ENCODE measurements at regions not wholly inside any gene's neighbourhood (a gene's known extent, or its start where the extent isn't known, plus 50 kb on each side); places are given as distances from the start of the nearest gene placed in this dataset.

- Histone ChIP-seq H3F3A (replicated peaks; ENCODE audit: insufficient read depth) (no peaks in the 10 kb centered on the region), H3K27me3 (ENCODE audit: insufficient read depth) (no peaks in the 10 kb centered on the region), H3K4me2 (no peak overlapping the region), H3K9ac (no peak overlapping the region), H3K79me2 (ENCODE audit: insufficient read depth) (no peaks in the 10 kb centered on the region), H3K9me3 (no peaks in the 10 kb centered on the region), H4K20me1 (ENCODE audit: insufficient read depth) (no peaks in the 10 kb centered on the region), H3K27ac (ENCODE audit: low read depth in 2 of 2, low read length in 1 of 2) (no peak overlapping the region), H3K36me3 (replicated peaks in 1 of 2; ENCODE audit: control insufficient read depth in 1 of 2, insufficient read depth in 2 of 2, low read length in 1 of 2) (no peaks in the 10 kb centered on the region), H3K9me2 (no peaks in the 10 kb centered on the region), H3K4me1 (ENCODE audit: control insufficient read depth in 1 of 2, insufficient read depth in 2 of 2, low read depth in 1 of 2, low read length in 1 of 2) (no peaks in the 10 kb centered on the region), H2AFZ (ENCODE audit: low read depth) (no peak overlapping the region), H3K4me3 (ENCODE audit: low read depth in 2 of 2, low read length in 1 of 2) (no peak overlapping the region)
- WGBS (ENCODE audit: low lambda C conversion rate) = 52% methylated on average over 4 of the region's 4 CpGs
- DNase-seq = no peak
- ChIA-PET POLR2A (no interaction called here), CTCF (interaction anchor here (0.6 kb wide), 1 partner anchor 36 kb away, joined by 3 read pairs; no protein-coding TSS in a partner anchor)
- TF ChIP-seq NFIC (IDR thresholded peaks at IDR 0.05; ENCODE audit: borderline replicate concordance) = no peak
- no peak for TF ChIP-seq GATA2 (CRISPR knock-in tag; IDR thresholded peaks at IDR 0.05)
- TF ChIP-seq EZH2phosphoT487 (IDR thresholded peaks at IDR 0.05; ENCODE audit: borderline replicate concordance, low read depth) = no peak
- TF ChIP-seq JUND (IDR thresholded peaks at IDR 0.05) = no peak
- no peak for TF ChIP-seq TAF1 (IDR thresholded peaks at IDR 0.05; ENCODE audit: borderline replicate concordance, low read depth, low read length)
- TF ChIP-seq, protein P1, sequence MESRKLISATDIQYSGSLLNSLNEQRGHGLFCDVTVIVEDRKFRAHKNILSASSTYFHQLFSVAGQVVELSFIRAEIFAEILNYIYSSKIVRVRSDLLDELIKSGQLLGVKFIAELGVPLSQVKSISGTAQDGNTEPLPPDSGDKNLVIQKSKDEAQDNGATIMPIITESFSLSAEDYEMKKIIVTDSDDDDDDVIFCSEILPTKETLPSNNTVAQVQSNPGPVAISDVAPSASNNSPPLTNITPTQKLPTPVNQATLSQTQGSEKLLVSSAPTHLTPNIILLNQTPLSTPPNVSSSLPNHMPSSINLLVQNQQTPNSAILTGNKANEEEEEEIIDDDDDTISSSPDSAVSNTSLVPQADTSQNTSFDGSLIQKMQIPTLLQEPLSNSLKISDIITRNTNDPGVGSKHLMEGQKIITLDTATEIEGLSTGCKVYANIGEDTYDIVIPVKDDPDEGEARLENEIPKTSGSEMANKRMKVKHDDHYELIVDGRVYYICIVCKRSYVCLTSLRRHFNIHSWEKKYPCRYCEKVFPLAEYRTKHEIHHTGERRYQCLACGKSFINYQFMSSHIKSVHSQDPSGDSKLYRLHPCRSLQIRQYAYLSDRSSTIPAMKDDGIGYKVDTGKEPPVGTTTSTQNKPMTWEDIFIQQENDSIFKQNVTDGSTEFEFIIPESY (IDR thresholded peaks at IDR 0.05; ENCODE audit: borderline replicate concordance, low read depth) = no peak
- no peak for TF ChIP-seq REST (IDR thresholded peaks at IDR 0.05; ENCODE audit: low read depth, low read length)
- no peak for TF ChIP-seq FOXJ3 (CRISPR knock-in tag; IDR thresholded peaks at IDR 0.05)
- no peak for TF ChIP-seq GABPA (IDR thresholded peaks at IDR 0.05; ENCODE audit: low read depth)
- TF ChIP-seq FOSL2 (IDR thresholded peaks at IDR 0.05; ENCODE audit: borderline replicate concordance, low read depth) = no peak
- TF ChIP-seq POLR2AphosphoS5 (IDR thresholded peaks at IDR 0.05; ENCODE audit: low read depth, low read length) = no peak
- no peak for TF ChIP-seq ELF1 (IDR thresholded peaks at IDR 0.05)
- TF ChIP-seq YY1 (IDR thresholded peaks at IDR 0.05; ENCODE audit: low read depth) = no peak
- no peak for TF ChIP-seq MXI1 (IDR thresholded peaks at IDR 0.05; ENCODE audit: low read depth, low read length)
- TF ChIP-seq RFX5 (IDR thresholded peaks at IDR 0.05; ENCODE audit: low read length) = no peak
- TF ChIP-seq, protein P2, sequence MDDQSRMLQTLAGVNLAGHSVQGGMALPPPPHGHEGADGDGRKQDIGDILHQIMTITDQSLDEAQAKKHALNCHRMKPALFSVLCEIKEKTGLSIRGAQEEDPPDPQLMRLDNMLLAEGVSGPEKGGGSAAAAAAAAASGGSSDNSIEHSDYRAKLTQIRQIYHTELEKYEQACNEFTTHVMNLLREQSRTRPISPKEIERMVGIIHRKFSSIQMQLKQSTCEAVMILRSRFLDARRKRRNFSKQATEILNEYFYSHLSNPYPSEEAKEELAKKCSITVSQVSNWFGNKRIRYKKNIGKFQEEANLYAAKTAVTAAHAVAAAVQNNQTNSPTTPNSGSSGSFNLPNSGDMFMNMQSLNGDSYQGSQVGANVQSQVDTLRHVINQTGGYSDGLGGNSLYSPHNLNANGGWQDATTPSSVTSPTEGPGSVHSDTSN (IDR thresholded peaks at IDR 0.05) = no peak
- no peak for TF ChIP-seq IRF3 (IDR thresholded peaks at IDR 0.05; ENCODE audit: low read depth, low read length)
- TF ChIP-seq EP300 (IDR thresholded peaks at IDR 0.05; ENCODE audit: borderline replicate concordance in 1 of 2, low read depth in 1 of 2, low read length in 1 of 2) = no peak
Measured at GRCh38 chr14:65866886-65867285, 454.4 kb downstream of the FUT8 start.

Measured in SK-N-SH (cell line).